ACC112 (cell line): ENCODE measurements at regions not wholly inside any gene's neighbourhood (a gene's known extent, or its start where the extent isn't known, plus 50 kb on each side); places are given as distances from the start of the nearest gene placed in this dataset.

Source experiments
- H2AFZ ChIP-seq: fragments of 200-600 bp; sonication (generic); one replicate; pipeline ENCODE4 v1.6.0; 2017; ENCODE audit warnings: antibody characterized with exemption, low read length; ENCODE audit not compliant: unreplicated experiment
- H3K27ac ChIP-seq: fragments of 200-600 bp; sonication (generic); 2 replicates; pipeline ENCODE4 v1.5.1; 2014; ENCODE audit warnings: low read depth, mild to moderate bottlenecking, antibody characterized with exemption, low read length, moderate library complexity
- H3K27me3 ChIP-seq: fragments of 200-600 bp; sonication (generic); 2 replicates; pipeline ENCODE4 v1.6.1; 2014; ENCODE audit warnings: mild to moderate bottlenecking, antibody characterized with exemption, low read length, moderate library complexity, mixed read lengths; ENCODE audit not compliant: insufficient read depth
- H3K36me3 ChIP-seq: fragments of 200-600 bp; sonication (generic); 2 replicates; pipeline ENCODE4 v1.6.1; 2016; ENCODE audit warnings: mild to moderate bottlenecking, antibody characterized with exemption, low read length, moderate library complexity, mixed read lengths; ENCODE audit not compliant: insufficient read depth
- H3K4me1 ChIP-seq: fragments of 200-600 bp; sonication (generic); one replicate; pipeline ENCODE4 v1.6.1; 2016; ENCODE audit warnings: low read length, mixed read lengths; ENCODE audit not compliant: insufficient read depth, unreplicated experiment, control insufficient read depth
- H3K4me3 ChIP-seq: fragments of 200-600 bp; sonication (generic); 2 replicates; pipeline ENCODE4 v1.5.1; 2014; ENCODE audit warnings: mild to moderate bottlenecking, low read depth, low read length
- H3K79me2 ChIP-seq: fragments of 200-600 bp; sonication (generic); one replicate; pipeline ENCODE4 v1.6.0; 2016; ENCODE audit warnings: low read length; ENCODE audit not compliant: control insufficient read depth, unreplicated experiment, insufficient read depth

DNA sequence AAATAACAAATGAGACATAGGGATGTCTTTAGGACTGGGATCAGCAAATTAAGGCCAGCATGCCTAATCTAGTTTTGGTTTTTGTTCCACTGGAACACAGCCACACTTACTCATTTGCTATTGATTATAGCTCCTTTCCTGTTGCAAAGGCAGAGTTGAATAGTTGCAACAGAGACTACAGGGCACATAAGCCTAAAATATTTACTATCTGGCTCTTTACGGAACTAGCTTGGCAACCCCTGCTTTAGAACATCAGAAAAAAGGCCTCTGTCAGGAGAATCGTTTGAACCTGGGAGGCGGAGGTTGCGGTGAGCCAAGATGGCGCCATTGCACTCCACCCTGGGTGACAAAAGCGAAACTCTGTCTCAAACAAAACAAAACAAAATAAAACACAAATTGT, 384.8 kb downstream of the ELAVL2 start:
- H2AFZ ChIP-seq: no peak overlapping the region
- no peaks in the 10 kb centered on the region for H3K27me3 ChIP-seq
- no peaks in the 10 kb centered on the region for H3K36me3 ChIP-seq
- no peaks in the 10 kb centered on the region for H3K79me2 ChIP-seq
- H3K4me3 ChIP-seq: no peak overlapping the region
- H3K27ac ChIP-seq: no peak overlapping the region
- no peaks in the 10 kb centered on the region for H3K4me1 ChIP-seq

DNA sequence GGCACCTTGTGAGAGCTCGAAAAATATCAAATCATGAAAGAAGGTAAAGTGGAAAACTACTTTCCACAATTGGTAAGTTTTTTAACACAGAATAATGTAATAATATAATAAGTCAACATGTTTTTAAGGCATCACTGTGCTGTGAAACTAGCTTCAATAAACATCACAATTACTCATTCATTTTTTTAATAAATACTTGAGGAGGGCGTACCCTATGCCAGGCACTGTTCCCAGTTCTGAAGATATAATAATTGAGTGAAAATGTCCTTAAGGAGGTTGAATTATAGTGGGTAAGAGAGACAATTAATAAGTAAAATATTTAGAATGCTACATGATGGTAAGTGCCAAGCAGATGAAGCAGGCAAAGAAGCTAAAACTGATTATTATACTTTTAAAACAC, 381.4 kb downstream of the ELAVL2 start:
- no peaks in the 10 kb centered on the region for H3K27me3 ChIP-seq
- H2AFZ ChIP-seq: no peak overlapping the region
- H3K36me3 ChIP-seq: no peaks in the 10 kb centered on the region
- no peaks in the 10 kb centered on the region for H3K4me1 ChIP-seq
- H3K4me3 ChIP-seq: no peak overlapping the region
- H3K27ac ChIP-seq: no peak overlapping the region
- no peaks in the 10 kb centered on the region for H3K79me2 ChIP-seq

DNA sequence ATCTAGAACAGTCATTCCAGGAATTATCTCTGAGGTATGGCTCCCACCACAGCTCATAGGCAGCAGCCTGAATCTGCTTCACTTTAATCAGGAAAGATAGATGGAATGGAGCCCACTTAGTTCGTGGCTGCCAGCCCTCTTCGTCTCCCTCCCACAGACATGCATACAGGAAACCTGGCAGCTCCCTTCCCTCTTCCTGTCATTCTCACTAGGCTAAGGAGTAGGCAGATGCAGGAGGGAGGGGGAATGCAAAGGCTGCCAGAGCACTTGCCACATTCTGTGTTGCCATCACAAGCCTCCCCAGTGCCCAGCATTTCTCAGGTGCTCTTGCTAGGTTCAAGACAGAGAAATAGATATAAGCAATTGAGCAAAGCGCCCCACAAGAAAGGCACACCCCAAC, 378.9 kb downstream of the ELAVL2 start:
- Histone ChIP-seq H3K27ac (no peak overlapping the region), H3K4me1 (no peaks in the 10 kb centered on the region), H3K79me2 (no peaks in the 10 kb centered on the region), H3K27me3 (no peaks in the 10 kb centered on the region), H2AFZ (no peak overlapping the region), H3K36me3 (no peaks in the 10 kb centered on the region), H3K4me3 (no peak overlapping the region)

DNA sequence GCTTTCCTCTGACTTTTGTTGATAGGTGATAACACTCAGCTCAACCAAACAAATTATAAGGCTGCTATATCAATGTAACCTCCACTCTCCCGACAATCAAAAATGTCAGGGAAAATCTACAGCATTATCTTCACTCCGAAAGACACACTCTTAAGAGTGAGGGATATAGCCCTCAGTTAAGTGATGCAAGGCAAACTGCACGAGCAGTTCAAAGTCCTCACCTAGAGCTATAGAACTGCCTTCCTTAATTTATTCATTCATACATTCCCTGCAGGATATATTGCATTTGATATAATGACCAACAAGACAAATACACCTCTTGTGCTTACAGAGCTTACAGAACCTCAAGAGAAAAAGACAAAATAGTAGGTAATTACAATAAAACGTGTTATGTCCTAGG, 378.1 kb downstream of the ELAVL2 start:
- Histone ChIP-seq H3K27me3 (no peaks in the 10 kb centered on the region), H3K4me1 (no peaks in the 10 kb centered on the region), H2AFZ (no peak overlapping the region), H3K79me2 (no peaks in the 10 kb centered on the region), H3K27ac (no peak overlapping the region), H3K4me3 (no peak overlapping the region), H3K36me3 (no peaks in the 10 kb centered on the region)

DNA sequence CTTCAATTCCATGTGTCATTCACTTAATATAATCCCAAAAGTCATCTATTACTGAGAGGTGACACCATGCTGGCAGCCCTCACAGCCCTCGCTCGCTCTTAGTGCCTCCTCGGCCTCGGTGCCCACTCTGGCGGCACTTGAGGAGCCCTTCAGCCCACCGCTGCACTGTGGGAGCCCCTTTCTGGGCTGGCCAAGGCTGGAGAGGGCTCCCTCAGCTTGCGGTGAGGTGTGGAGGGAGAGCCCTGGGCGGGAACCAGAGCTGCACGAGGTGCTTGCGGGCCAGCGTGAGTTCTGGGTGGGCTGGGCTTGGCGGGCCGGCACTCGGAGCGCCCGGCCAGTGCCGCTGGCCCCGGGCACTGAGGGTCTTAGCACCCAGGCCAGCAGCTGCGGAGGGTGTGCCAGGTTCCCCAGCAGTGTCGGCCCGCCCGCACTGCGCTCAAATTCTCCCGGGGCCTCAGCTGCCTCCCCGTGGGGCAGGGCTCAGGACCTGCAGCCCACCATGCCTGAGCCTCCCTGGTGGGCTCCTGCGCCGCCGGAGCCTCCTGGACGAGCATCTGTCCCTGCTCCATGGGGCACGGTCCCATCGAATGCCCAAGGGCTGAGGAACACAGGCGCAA, 374.1 kb downstream of the ELAVL2 start:
- Histone ChIP-seq H3K79me2 (no peaks in the 10 kb centered on the region), H3K27ac (no peak overlapping the region), H3K36me3 (no peaks in the 10 kb centered on the region), H3K4me1 (no peaks in the 10 kb centered on the region), H2AFZ (no peak overlapping the region), H3K4me3 (no peak overlapping the region), H3K27me3 (no peaks in the 10 kb centered on the region)

DNA sequence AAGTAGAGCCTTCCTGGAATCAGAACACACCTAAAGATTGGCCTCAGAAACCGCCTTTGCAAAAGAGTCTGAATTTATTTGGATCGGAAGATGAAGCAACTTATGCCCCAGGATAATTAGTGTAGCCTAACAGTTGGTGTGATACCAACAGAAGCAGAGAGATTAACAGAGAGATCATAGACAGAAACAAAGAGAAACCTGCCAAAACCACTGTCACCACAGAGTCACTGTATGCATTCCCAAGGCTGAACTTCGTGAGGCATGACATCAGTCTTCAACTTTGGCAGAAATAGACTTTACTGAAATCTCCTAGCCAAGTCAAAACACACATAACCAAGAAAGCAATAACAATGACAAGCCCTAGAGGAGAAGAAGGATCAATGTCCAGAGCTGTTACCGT, 361.8 kb downstream of the ELAVL2 start:
- Histone ChIP-seq H3K79me2 (no peaks in the 10 kb centered on the region), H3K27me3 (no peaks in the 10 kb centered on the region), H3K4me1 (no peaks in the 10 kb centered on the region), H3K36me3 (no peaks in the 10 kb centered on the region), H2AFZ (no peak overlapping the region), H3K4me3 (no peak overlapping the region), H3K27ac (no peak overlapping the region)

DNA sequence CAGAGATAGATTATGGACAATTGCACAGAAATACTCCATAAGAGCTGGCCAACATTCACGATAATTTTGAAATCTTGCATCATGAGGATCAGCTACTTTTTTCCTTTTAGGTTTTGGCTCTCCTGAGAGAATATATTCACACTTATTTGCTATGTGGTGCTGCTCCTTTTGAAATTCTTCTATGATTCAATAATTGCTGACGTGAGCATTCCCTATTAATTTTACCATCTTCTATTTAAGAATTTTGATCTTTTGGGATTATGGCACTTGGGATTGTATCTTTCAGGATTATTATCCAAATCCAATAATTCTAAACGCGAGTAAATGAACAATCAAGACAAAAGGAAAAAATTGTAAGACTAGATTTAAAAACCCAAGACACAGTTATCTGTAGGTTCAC, 358.8 kb downstream of the ELAVL2 start:
- Histone ChIP-seq H3K27ac (no peak overlapping the region), H3K4me1 (no peaks in the 10 kb centered on the region), H2AFZ (no peak overlapping the region), H3K27me3 (no peaks in the 10 kb centered on the region), H3K79me2 (no peaks in the 10 kb centered on the region), H3K4me3 (no peak overlapping the region), H3K36me3 (no peaks in the 10 kb centered on the region)

DNA sequence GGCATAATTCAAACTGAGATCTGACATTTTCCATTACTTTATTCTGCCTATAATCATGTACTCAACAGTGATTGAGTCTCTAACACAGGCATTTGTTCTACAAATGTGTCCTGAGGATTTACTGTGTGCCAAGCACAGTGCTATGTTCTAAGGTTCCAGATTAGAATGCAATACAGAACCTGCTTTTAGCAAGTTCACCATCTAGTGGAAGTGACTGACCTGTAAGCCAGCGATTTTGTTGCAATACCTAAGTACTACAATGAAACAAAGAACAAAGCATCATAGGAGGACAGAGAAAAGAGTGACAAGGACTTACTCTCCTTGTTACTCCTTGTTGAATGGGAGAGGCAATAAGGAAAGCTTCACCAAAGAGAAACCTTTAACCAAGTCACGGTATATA, 348.1 kb downstream of the ELAVL2 start:
- H3K27ac ChIP-seq: no peak overlapping the region
- H3K36me3 ChIP-seq: no peaks in the 10 kb centered on the region
- H3K79me2 ChIP-seq: no peaks in the 10 kb centered on the region
- no peaks in the 10 kb centered on the region for H3K27me3 ChIP-seq
- no peaks in the 10 kb centered on the region for H3K4me1 ChIP-seq
- no peak overlapping the region for H3K4me3 ChIP-seq
- no peak overlapping the region for H2AFZ ChIP-seq

DNA sequence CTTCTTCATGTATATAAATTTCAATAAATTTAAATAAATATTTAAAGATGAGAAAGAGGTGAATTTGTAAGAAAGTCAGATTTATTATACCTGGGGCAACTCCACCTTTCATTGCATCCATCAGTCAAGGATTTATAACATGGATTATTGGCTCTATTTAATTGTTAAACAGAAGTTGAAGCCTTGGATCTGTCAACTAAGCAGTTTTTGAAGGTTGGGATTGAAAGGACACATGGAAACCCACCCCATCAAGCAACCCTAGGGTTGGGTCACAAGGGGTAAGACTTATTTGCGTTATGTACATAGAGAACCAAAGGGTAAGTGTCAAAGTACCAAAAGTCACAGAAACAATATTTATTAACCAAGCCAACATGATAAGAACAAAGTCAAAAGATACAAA, 342.5 kb downstream of the ELAVL2 start:
- no peak overlapping the region for H3K27ac ChIP-seq
- no peaks in the 10 kb centered on the region for H3K4me1 ChIP-seq
- no peaks in the 10 kb centered on the region for H3K36me3 ChIP-seq
- no peak overlapping the region for H2AFZ ChIP-seq
- H3K27me3 ChIP-seq: no peaks in the 10 kb centered on the region
- H3K79me2 ChIP-seq: no peaks in the 10 kb centered on the region
- H3K4me3 ChIP-seq: no peak overlapping the region

DNA sequence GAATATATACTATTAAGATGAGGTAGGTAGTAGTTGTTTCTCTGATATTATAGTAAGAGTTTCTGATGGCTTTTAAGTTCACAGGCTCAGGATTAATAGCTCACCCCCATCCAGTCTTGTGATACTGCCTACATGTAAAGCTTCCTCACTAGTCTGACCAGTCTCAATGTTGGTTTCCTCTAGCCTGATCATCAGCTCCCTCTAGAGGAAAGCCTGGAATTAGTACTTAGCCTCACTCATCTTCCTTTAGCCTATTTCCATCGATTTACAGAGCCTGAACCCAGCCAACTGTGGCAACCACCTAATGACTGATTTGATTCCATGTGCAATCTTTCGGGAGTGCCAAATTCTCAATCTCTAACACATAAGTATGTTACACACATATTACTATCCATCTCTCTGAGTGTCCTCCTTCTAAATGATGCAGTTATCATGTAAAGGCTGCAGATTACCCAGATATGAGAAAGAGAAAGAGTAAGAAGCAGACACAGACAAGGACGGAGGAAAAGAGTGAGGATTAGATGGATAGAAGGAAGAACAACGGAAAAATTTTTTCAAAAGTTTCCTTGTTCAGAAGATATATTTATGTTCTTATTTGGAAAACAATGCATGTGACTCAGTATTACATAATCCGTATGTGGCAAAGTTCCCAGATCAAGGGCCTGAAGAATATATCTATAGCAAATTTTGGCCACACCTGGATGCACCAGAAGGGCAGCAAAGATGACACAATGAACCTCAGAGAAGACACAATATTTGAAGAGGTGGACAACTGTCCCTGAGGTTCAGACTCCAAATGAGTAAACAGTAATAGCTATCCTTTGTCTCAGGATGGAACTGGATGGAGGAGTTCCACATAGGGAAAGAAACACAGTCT, 333.7 kb downstream of the ELAVL2 start:
- no peaks in the 10 kb centered on the region for H3K4me1 ChIP-seq
- H3K36me3 ChIP-seq: no peaks in the 10 kb centered on the region
- H3K27ac ChIP-seq: no peak overlapping the region
- H3K27me3 ChIP-seq: no peaks in the 10 kb centered on the region
- H3K79me2 ChIP-seq: no peaks in the 10 kb centered on the region
- 0 out of 2 replicates have a peak overlapping the region, but pooled peaks have one; percentile 39 for H3K4me3 ChIP-seq
- H2AFZ ChIP-seq: peak overlapping the region; percentile 29

DNA sequence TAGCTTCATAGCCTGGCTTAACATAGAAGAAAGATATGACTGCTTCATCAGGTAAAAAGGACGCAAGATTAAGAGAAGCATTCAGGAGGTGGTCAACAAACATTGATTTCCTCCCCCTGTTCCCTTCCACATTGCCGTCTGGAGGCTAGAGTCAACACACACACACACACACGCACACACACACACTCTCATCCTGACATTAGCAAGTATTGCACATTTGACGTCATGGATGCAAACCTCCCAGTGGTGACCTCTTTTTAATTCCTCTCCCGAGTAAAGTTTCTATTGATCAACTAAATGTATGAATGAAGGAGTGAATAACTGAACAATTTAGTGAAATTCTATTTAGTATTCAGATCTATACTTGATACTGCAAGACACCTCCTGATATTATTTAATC, 332.8 kb downstream of the ELAVL2 start:
- Histone ChIP-seq H3K27ac (no peak overlapping the region), H3K79me2 (no peaks in the 10 kb centered on the region), H2AFZ (no peak overlapping the region), H3K4me1 (no peaks in the 10 kb centered on the region), H3K4me3 (no peak overlapping the region), H3K27me3 (no peaks in the 10 kb centered on the region), H3K36me3 (no peaks in the 10 kb centered on the region)
